ENCODE measurements at regions not wholly inside any gene's neighbourhood (a gene's known extent, or its start where the extent isn't known, plus 50 kb on each side); places are given as distances from the start of the nearest gene placed in this dataset.

- Histone ChIP-seq H3K27me3 (ENCODE audit: control insufficient read depth, insufficient read depth, low read length) (no peaks in the 10 kb centered on the region), H2AK5ac (ENCODE audit: low read depth, low read length) (no peak overlapping the region), H2BK20ac (ENCODE audit: low read depth, low read length) (no peak overlapping the region), H3K9ac (ENCODE audit: low read depth, low read length) (no peak overlapping the region), H4K20me1 (ENCODE audit: insufficient read depth, low read length) (no peaks in the 10 kb centered on the region), H3K18ac (ENCODE audit: low read depth, low read length) (no peak overlapping the region), H2BK5ac (ENCODE audit: low read depth, low read length, poor library complexity, severe bottlenecking) (no peak overlapping the region), H3K9me1 (ENCODE audit: insufficient read depth, low read length) (no peaks in the 10 kb centered on the region), H2AK9ac (replicated peaks; ENCODE audit: low read depth, low read length, poor library complexity) (no peak overlapping the region), H2BK120ac (ENCODE audit: low read depth, low read length) (no peak overlapping the region), H4K5ac (ENCODE audit: low read depth, low read length) (no peak overlapping the region), H3K4me2 (ENCODE audit: low read depth, low read length) (no peak overlapping the region), H3K9me3 (ENCODE audit: control insufficient read depth, insufficient read depth, low read length) (peaks cover 3% of the 10 kb centered on the region; the same call in 1 of the 2 replicates), H3K14ac (replicated peaks; ENCODE audit: low read depth, low read length) (no peak overlapping the region), H3K79me1 (ENCODE audit: low read depth in 1 of 2, low read length in 2 of 2) (no peaks in the 10 kb centered on the region), H3K23ac (ENCODE audit: low read depth, low read length) (no peak overlapping the region), H3K27ac (ENCODE audit: insufficient read depth, low read length) (no peak overlapping the region), H4K91ac (ENCODE audit: insufficient read depth, low read depth, low read length) (no peak overlapping the region), H3K4ac (ENCODE audit: low read depth, low read length) (no peak overlapping the region), H4K8ac (ENCODE audit: low read depth in 2 of 2, low read length in 2 of 2) (no peak overlapping the region), H3K56ac (ENCODE audit: extremely low read depth, insufficient read depth, low read length) (no peak overlapping the region), H2BK15ac (ENCODE audit: low read depth, low read length) (no peak overlapping the region), H3K36me3 (ENCODE audit: control insufficient read depth, insufficient read depth, low read length) (no peaks in the 10 kb centered on the region), H3K4me1 (ENCODE audit: control insufficient read depth, insufficient read depth, low read length) (no peaks in the 10 kb centered on the region), H2AFZ (replicated peaks; ENCODE audit: low read length, poor library complexity) (no peak overlapping the region), H3K4me3 (ENCODE audit: insufficient read depth, low read depth, low read length) (no peak overlapping the region)
- ATAC-seq (ENCODE audit: low read depth): no peak
- dilution Hi-C loops (cut with HindIII; ENCODE audit: low sequenced_read_pairs, unreplicated experiment): no loop called here
- no TSS peak for BruUV-seq (replicated peaks)
- ChIA-PET POLR2A (ENCODE audit: unreplicated experiment) (no interaction called here), CTCF (no interaction called here)
- in situ Hi-C loops (cut with MboI; ENCODE audit: low sequenced_read_pairs): no loop called here
- intact Hi-C loops (cut with micrococcal nuclease): no loop called here
- WGBS, 2 experiments (ENCODE audit: extremely low coverage in 2 of 2, insufficient read length in 1 of 2): no CpG with 5 or more reads among the region's 3 CpGs
- no peak for DNase-seq
- TF ChIP-seq SMC3 (IDR thresholded peaks at IDR 0.05; ENCODE audit: low read depth, low read length): no peak
- no peak for TF ChIP-seq POLR2A (IDR thresholded peaks at IDR 0.05; ENCODE audit: low read depth, low read length)
- TF ChIP-seq MAZ (IDR thresholded peaks at IDR 0.05; ENCODE audit: borderline replicate concordance, low read depth, low read length): no peak
- TF ChIP-seq MAFK (IDR thresholded peaks at IDR 0.05; ENCODE audit: low read depth, low read length): no peak
- TF ChIP-seq CEBPB (IDR thresholded peaks at IDR 0.05; ENCODE audit: low read depth, low read length): no peak
- no peak for TF ChIP-seq USF2 (IDR thresholded peaks at IDR 0.05; ENCODE audit: low read depth, low read length)
- no peak for TF ChIP-seq CHD1 (IDR thresholded peaks at IDR 0.05; ENCODE audit: low read depth, low read length)
- no peak for TF ChIP-seq NFE2L2 (IDR thresholded peaks at IDR 0.05; ENCODE audit: low read depth, low read length)
- no peak for TF ChIP-seq ELK1 (IDR thresholded peaks at IDR 0.05; ENCODE audit: borderline replicate concordance, low read depth, low read length)
Observed at GRCh38 chr20:52817981-52818380, 154.2 kb upstream of the TSHZ2 start.

Data from IMR-90 (cell line).